ENCODE measurements at regions not wholly inside any gene's neighbourhood (a gene's known extent, or its start where the extent isn't known, plus 50 kb on each side); places are given as distances from the start of the nearest gene placed in this dataset.
"Not testable (repeated sequence)": the region's sequence is repeated elsewhere in the genome, so short reads cannot be mapped to it uniquely, and the experiment has no call there.

GRCh38 chr1:73842436-73842835, 355.5 kb downstream of the LRRIQ3 start (continued):
- TF ChIP-seq ETS1 (IDR thresholded peaks at IDR 0.05) = no peak
- no peak for TF ChIP-seq EZH2phosphoT487 (IDR thresholded peaks at IDR 0.05; ENCODE audit: unreplicated experiment)
- no peak for TF ChIP-seq POLR2AphosphoS5 (IDR thresholded peaks at IDR 0.05; ENCODE audit: low read depth)
- no peak for TF ChIP-seq CREB1 (CRISPR knock-in tag; IDR thresholded peaks at IDR 0.05; ENCODE audit: low read depth)

- Mint-ChIP-seq H3K27me3 (ENCODE audit: insufficient read depth, low read depth, poor library complexity) (no peaks in the 10 kb centered on the region), H3K4me1 (no peaks in the 10 kb centered on the region), H3K9me3 (no peaks in the 10 kb centered on the region; the same call in 2 of the 3 replicates), H3K36me3 (ENCODE audit: low read depth) (no peaks in the 10 kb centered on the region), H3K4me3 (no peak overlapping the region), H3K27ac (no peak overlapping the region)
- Histone ChIP-seq H3K9me2 (ENCODE audit: insufficient read depth) (no peaks in the 10 kb centered on the region), H3K79me2 (replicated peaks; ENCODE audit: insufficient read depth) (no peaks in the 10 kb centered on the region), H3K4me3 (no peak overlapping the region), H4K20me1 (replicated peaks; ENCODE audit: insufficient read depth) (no peaks in the 10 kb centered on the region), H3K36me3 (ENCODE audit: insufficient read depth) (no peaks in the 10 kb centered on the region), H3K4me1 (ENCODE audit: insufficient read depth) (no peaks in the 10 kb centered on the region), H3K27ac (ENCODE audit: low read depth) (no peak overlapping the region), H2AFZ (no peak overlapping the region), H3F3A (replicated peaks; ENCODE audit: low read depth) (no peaks in the 10 kb centered on the region), H3K4me2 (no peak overlapping the region), H3K27me3 (ENCODE audit: insufficient read depth) (no peaks in the 10 kb centered on the region)
- DNase-seq (ENCODE audit: low spot score) (peak; percentile 49), ATAC-seq (no peak)
- TF ChIP-seq, protein P1, sequence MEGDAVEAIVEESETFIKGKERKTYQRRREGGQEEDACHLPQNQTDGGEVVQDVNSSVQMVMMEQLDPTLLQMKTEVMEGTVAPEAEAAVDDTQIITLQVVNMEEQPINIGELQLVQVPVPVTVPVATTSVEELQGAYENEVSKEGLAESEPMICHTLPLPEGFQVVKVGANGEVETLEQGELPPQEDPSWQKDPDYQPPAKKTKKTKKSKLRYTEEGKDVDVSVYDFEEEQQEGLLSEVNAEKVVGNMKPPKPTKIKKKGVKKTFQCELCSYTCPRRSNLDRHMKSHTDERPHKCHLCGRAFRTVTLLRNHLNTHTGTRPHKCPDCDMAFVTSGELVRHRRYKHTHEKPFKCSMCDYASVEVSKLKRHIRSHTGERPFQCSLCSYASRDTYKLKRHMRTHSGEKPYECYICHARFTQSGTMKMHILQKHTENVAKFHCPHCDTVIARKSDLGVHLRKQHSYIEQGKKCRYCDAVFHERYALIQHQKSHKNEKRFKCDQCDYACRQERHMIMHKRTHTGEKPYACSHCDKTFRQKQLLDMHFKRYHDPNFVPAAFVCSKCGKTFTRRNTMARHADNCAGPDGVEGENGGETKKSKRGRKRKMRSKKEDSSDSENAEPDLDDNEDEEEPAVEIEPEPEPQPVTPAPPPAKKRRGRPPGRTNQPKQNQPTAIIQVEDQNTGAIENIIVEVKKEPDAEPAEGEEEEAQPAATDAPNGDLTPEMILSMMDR (conservative IDR thresholded peaks at IDR 0.05; ENCODE audit: low read depth in 2 of 2) = peak; percentile 74 to 83
- TF ChIP-seq ZNF114 (CRISPR knock-in tag; IDR thresholded peaks at IDR 0.05) = no peak
These were observed 358.1 kb downstream of the LRRIQ3 start for GRCh38 chr1:73839922-73840321.

DNA sequence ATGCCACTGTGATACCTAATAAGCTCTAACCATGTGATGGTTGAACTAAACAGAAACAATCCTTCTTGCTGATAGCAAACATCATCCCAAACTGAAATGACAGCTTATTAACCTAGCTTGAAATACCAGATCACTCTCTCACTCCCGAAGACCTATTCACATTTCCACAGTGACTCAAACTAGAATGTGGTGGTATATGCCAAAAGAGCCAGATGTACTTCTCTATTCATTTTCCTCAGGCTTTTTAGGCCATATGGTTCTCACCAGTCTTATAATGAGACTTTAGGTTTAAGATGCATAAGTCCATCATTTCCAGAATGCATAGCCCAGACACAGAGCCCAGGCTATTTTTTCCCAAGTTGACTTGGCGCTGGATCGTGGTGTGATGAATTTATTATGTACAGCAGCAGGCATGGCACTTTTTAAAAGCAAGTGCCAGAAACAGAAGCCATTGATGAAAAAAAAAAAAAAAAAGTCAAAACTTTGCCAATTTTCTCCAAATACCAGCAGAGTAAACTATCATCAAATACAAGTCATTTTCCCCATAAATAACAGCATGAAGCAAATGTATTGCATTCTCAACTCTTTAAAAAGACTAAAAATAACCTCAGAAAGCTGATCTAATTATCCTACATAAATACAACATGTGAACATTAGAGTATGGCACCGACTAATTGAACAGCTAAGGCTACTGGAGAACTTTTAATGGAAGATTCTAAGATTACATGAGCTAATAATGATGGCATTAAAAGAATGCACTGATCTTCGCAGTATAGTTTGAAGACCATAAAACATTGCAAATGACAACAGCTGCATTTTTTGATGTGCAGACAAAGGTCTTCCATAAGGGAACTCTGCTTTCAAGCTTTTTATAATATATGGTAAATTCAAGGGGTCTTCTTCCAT, 365.4 kb downstream of the LRRIQ3 start:
- no peaks in the 10 kb centered on the region for H3K27me3 ChIP-seq (ENCODE audit: insufficient read depth)

DNA sequence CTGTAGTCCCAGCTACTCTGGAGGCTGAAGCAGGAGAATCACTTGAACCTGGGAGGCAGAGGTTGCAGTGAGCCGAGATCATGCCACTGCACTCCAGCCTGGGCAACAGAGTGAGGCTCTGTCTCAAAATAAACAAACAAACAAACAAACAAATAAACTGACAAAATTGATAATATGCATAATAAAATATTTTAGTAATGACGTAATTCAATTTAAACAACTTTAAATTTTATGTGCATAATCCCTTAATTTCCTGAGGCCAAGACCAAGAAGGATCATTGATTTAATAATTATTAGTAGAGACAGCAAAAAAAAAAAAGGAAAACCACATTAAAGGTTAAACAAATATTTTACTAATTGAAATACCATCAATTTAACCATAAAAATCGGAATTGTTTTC, 370.7 kb downstream of the LRRIQ3 start:
- not testable (repeated sequence) for H3F3A ChIP-seq (replicated peaks; ENCODE audit: low read depth); H3K27me3 Mint-ChIP-seq (ENCODE audit: insufficient read depth, low read depth, poor library complexity); H3K27ac Mint-ChIP-seq; H4K20me1 ChIP-seq (replicated peaks; ENCODE audit: insufficient read depth); H3K27me3 ChIP-seq (ENCODE audit: insufficient read depth); DNase-seq (ENCODE audit: low spot score); H2AFZ ChIP-seq; H3K36me3 ChIP-seq (ENCODE audit: insufficient read depth); H3K9me3 Mint-ChIP-seq; H3K4me2 ChIP-seq; H3K36me3 Mint-ChIP-seq (ENCODE audit: low read depth); H3K4me3 ChIP-seq; H3K4me1 Mint-ChIP-seq; H3K4me3 Mint-ChIP-seq; H3K9me2 ChIP-seq (ENCODE audit: insufficient read depth); H3K27ac ChIP-seq (ENCODE audit: low read depth); H3K4me1 ChIP-seq (ENCODE audit: insufficient read depth); ATAC-seq; H3K79me2 ChIP-seq (replicated peaks; ENCODE audit: insufficient read depth)

More for the DNA sequence above, 365.4 kb downstream of the LRRIQ3 start:
- Mint-ChIP-seq H3K4me3 (no peak overlapping the region), H3K27me3 (ENCODE audit: insufficient read depth, low read depth, poor library complexity) (no peaks in the 10 kb centered on the region), H3K27ac (no peak overlapping the region), H3K9me3 (no peaks in the 10 kb centered on the region), H3K4me1 (no peaks in the 10 kb centered on the region), H3K36me3 (ENCODE audit: low read depth) (no peaks in the 10 kb centered on the region)
- H3K4me3 ChIP-seq = no peak overlapping the region
- H3K79me2 ChIP-seq (replicated peaks; ENCODE audit: insufficient read depth) = no peaks in the 10 kb centered on the region
- TF ChIP-seq EZH2phosphoT487 (IDR thresholded peaks at IDR 0.05; ENCODE audit: unreplicated experiment) = no peak
- H3K27ac ChIP-seq (ENCODE audit: low read depth) = no peak overlapping the region
- no peaks in the 10 kb centered on the region for H3K4me1 ChIP-seq (ENCODE audit: insufficient read depth)
- H3K36me3 ChIP-seq (ENCODE audit: insufficient read depth) = no peaks in the 10 kb centered on the region
- no peaks in the 10 kb centered on the region for H3F3A ChIP-seq (replicated peaks; ENCODE audit: low read depth)
- H3K4me2 ChIP-seq = no peak overlapping the region
- no peaks in the 10 kb centered on the region for H3K9me2 ChIP-seq (ENCODE audit: insufficient read depth)
- ATAC-seq = no peak
- no peak for DNase-seq (ENCODE audit: low spot score)
- H2AFZ ChIP-seq = no peak overlapping the region
- no peaks in the 10 kb centered on the region for H4K20me1 ChIP-seq (replicated peaks; ENCODE audit: insufficient read depth)

All from GM23338 (cell line).